HG03439 (cell line): ENCODE measurements at regions not wholly inside any gene's neighbourhood (a gene's known extent, or its start where the extent isn't known, plus 50 kb on each side); places are given as distances from the start of the nearest gene placed in this dataset.

ENCODE experiments used
- ATAC-seq: cut with Tn5 transposase; IDR thresholded peaks from one replicate; pipeline ENCODE4 v1.9.1; 2021; ENCODE audit warnings: mild to moderate bottlenecking, moderate library complexity; ENCODE audit not compliant: unreplicated experiment

- ATAC-seq: no peak
Measured at GRCh38 chr14:38777401-38777800, 325.6 kb downstream of the SEC23A start.

- ATAC-seq: no peak
Measured at GRCh38 chr14:38775986-38776385, 327.0 kb downstream of the SEC23A start.

- ATAC-seq: no peak
Measured at GRCh38 chr14:38774162-38774561, 328.9 kb downstream of the SEC23A start.

- no peak for ATAC-seq
Measured at GRCh38 chr14:38770251-38770650, 332.8 kb downstream of the SEC23A start.

- ATAC-seq: no peak
Measured at GRCh38 chr14:38762845-38763244, 340.2 kb downstream of the SEC23A start.

GRCh38 chr14:38762426-38762825 lies 340.6 kb downstream of the SEC23A start:
- ATAC-seq: no peak

GRCh38 chr14:38761033-38761432 lies 342.0 kb downstream of the SEC23A start:
- no peak for ATAC-seq

- no peak for ATAC-seq
Measured at GRCh38 chr14:38758661-38759060, 344.4 kb downstream of the SEC23A start.

- ATAC-seq: no peak
Measured at GRCh38 chr14:38755036-38755435, 348.0 kb downstream of the SEC23A start.

GRCh38 chr14:38752750-38753149 lies 350.3 kb downstream of the SEC23A start:
- peak; percentile 73 for ATAC-seq

- ATAC-seq: no peak
Measured at GRCh38 chr14:38752341-38752740, 350.7 kb downstream of the SEC23A start.

- ATAC-seq: no peak
Measured at GRCh38 chr14:38751459-38751858, 351.6 kb downstream of the SEC23A start.

- ATAC-seq: no peak
Measured at GRCh38 chr14:38749936-38750335, 353.1 kb downstream of the SEC23A start.

- no peak for ATAC-seq
Measured at GRCh38 chr14:38745861-38746260, 357.2 kb downstream of the SEC23A start.

GRCh38 chr14:38743966-38744584 lies 359.0 kb downstream of the SEC23A start:
- ATAC-seq: no peak

- no peak for ATAC-seq
Measured at GRCh38 chr14:38737686-38738407, 365.2 kb downstream of the SEC23A start.

- ATAC-seq: no peak
Measured at GRCh38 chr14:38735005-38735404, 368.0 kb downstream of the SEC23A start.

- ATAC-seq: no peak
Measured at GRCh38 chr14:38731962-38732361, 371.1 kb downstream of the SEC23A start.

- no peak for ATAC-seq
Measured at GRCh38 chr14:38730420-38730819, 372.6 kb downstream of the SEC23A start.

GRCh38 chr14:38727731-38728130 lies 375.3 kb downstream of the SEC23A start:
- no peak for ATAC-seq

- no peak for ATAC-seq
Measured at GRCh38 chr14:38724621-38725020, 378.4 kb downstream of the SEC23A start.

GRCh38 chr14:38723959-38724358 lies 379.1 kb downstream of the SEC23A start:
- no peak for ATAC-seq

GRCh38 chr14:38723277-38723676 lies 379.8 kb downstream of the SEC23A start:
- ATAC-seq: no peak
